OCI-LY7 (cell line): ENCODE measurements at regions not wholly inside any gene's neighbourhood (a gene's known extent, or its start where the extent isn't known, plus 50 kb on each side); places are given as distances from the start of the nearest gene placed in this dataset.
"Not testable (repeated sequence)": the region's sequence is repeated elsewhere in the genome, so short reads cannot be mapped to it uniquely, and the experiment has no call there.

ENCODE experiments used
- EZH2phosphoT487 ChIP-seq: fragments of 200-600 bp; sonication (generic); IDR thresholded peaks from 2 replicates; pipeline ENCODE4 v1.6.1; 2018; ENCODE audit warnings: low read depth, borderline replicate concordance, mild to moderate bottlenecking, mixed run types, antibody characterized with exemption, low read length, moderate library complexity, mixed read lengths
- TF ChIP-seq, protein P1 (sequence below): fragments of 200-600 bp; sonication (generic); conservative IDR thresholded peaks from 2 replicates; pipeline ENCODE4 v1.5.1; 2014; ENCODE audit warnings: mild to moderate bottlenecking, antibody characterized with exemption, low read length, moderate library complexity, mixed read lengths

DNA sequence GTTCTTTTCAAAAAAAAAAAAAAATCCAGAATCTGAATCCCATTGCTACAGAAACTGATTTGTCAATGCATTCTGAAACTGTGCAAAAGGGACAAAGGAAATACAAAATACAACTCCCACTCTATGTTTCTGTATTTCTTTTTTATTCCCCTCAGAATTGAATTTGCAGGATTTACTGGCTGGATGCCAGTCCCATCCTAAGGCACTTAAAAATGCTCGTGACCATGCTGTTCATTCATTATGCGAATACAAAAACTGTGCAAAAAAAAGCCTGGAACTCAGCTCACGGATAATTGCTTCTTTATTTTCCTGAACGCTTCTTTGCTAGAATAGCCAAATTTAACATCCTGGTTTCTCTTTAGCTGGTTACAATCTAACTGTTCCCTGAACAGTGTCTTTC, 413.3 kb downstream of the PRIM2 start:
- TF ChIP-seq, protein P1, sequence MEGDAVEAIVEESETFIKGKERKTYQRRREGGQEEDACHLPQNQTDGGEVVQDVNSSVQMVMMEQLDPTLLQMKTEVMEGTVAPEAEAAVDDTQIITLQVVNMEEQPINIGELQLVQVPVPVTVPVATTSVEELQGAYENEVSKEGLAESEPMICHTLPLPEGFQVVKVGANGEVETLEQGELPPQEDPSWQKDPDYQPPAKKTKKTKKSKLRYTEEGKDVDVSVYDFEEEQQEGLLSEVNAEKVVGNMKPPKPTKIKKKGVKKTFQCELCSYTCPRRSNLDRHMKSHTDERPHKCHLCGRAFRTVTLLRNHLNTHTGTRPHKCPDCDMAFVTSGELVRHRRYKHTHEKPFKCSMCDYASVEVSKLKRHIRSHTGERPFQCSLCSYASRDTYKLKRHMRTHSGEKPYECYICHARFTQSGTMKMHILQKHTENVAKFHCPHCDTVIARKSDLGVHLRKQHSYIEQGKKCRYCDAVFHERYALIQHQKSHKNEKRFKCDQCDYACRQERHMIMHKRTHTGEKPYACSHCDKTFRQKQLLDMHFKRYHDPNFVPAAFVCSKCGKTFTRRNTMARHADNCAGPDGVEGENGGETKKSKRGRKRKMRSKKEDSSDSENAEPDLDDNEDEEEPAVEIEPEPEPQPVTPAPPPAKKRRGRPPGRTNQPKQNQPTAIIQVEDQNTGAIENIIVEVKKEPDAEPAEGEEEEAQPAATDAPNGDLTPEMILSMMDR, result not testable (repeated sequence)
- not testable (repeated sequence) for TF ChIP-seq EZH2phosphoT487
